ENCODE measurements at regions not wholly inside any gene's neighbourhood (a gene's known extent, or its start where the extent isn't known, plus 50 kb on each side); places are given as distances from the start of the nearest gene placed in this dataset.

DNA sequence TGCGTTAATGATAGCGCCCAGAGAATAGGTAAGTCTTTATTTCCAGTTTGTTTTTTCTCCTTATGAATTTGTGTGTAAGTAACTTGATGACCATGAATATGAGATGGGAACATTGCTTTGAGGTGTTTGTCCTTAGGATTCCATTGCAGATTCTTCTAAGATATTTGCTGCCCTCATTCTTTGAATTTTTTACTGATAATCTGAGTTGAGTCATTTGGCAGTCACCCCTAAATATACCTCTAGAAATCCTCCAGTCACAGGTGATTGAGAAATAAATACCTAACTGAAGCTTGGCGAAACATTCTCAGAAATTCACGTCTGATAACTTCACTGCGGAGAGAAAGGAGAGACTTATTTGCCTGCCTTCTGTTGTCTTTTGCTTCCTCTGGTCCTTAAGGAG, 345.5 kb downstream of the SQOR start:
- TF ChIP-seq, protein P1, sequence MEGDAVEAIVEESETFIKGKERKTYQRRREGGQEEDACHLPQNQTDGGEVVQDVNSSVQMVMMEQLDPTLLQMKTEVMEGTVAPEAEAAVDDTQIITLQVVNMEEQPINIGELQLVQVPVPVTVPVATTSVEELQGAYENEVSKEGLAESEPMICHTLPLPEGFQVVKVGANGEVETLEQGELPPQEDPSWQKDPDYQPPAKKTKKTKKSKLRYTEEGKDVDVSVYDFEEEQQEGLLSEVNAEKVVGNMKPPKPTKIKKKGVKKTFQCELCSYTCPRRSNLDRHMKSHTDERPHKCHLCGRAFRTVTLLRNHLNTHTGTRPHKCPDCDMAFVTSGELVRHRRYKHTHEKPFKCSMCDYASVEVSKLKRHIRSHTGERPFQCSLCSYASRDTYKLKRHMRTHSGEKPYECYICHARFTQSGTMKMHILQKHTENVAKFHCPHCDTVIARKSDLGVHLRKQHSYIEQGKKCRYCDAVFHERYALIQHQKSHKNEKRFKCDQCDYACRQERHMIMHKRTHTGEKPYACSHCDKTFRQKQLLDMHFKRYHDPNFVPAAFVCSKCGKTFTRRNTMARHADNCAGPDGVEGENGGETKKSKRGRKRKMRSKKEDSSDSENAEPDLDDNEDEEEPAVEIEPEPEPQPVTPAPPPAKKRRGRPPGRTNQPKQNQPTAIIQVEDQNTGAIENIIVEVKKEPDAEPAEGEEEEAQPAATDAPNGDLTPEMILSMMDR (IDR thresholded peaks at IDR 0.05; ENCODE audit: low read length): no peak
- TF ChIP-seq EZH2 (IDR thresholded peaks at IDR 0.05; ENCODE audit: borderline replicate concordance, low read length): no peak
